Lower leg skin (tissue), 3 donors: ENCODE measurements at regions not wholly inside any gene's neighbourhood (a gene's known extent, or its start where the extent isn't known, plus 50 kb on each side); places are given as distances from the start of the nearest gene placed in this dataset.

Experiments
- CTCF ChIP-seq, 3 donors: fragments of 450-650 bp; IDR thresholded peaks; one replicate each; pipeline ENCODE4 v1.5.1; 2016; ENCODE audit warnings: antibody characterized with exemption in 3 of 3, mild to moderate bottlenecking in 3 of 3, moderate library complexity in 2 of 3
- POLR2A ChIP-seq, 2 donors: fragments of 450-650 bp; IDR thresholded peaks; one replicate each; pipeline ENCODE4 v1.6.1; 2016 to 2017; ENCODE audit warnings: antibody characterized with exemption in 2 of 2, mild to moderate bottlenecking in 1 of 2, moderate library complexity in 1 of 2

GRCh38 chr14:98070536-98070935 is 1201.5 kb downstream of the BCL11B start:
- TF ChIP-seq POLR2A (IDR thresholded peaks at IDR 0.05) (no peak), CTCF (IDR thresholded peaks at IDR 0.05) (no peak)
